HG03342 (cell line): ENCODE measurements at regions not wholly inside any gene's neighbourhood (a gene's known extent, or its start where the extent isn't known, plus 50 kb on each side); places are given as distances from the start of the nearest gene placed in this dataset.
"Not testable (repeated sequence)": the region's sequence is repeated elsewhere in the genome, so short reads cannot be mapped to it uniquely, and the experiment has no call there.

Source experiments
- ATAC-seq: cut with Tn5 transposase; IDR thresholded peaks from one replicate; pipeline ENCODE4 v1.9.1; 2021; ENCODE audit warnings: mild to moderate bottlenecking, moderate library complexity; ENCODE audit not compliant: unreplicated experiment

GRCh38 chr9:102941868-102942267 lies 53.3 kb upstream of the CYLC2 start:
- ATAC-seq = no peak

- ATAC-seq = no peak
Observed at GRCh38 chr9:102922526-102922925, 72.6 kb upstream of the CYLC2 start.

GRCh38 chr9:102911185-102911584 lies 83.9 kb upstream of the CYLC2 start:
- no peak for ATAC-seq

- ATAC-seq = not testable (repeated sequence)
Observed at GRCh38 chr9:102905795-102906194, 89.3 kb upstream of the CYLC2 start.

GRCh38 chr9:102892025-102892424 lies 103.1 kb upstream of the CYLC2 start:
- no peak for ATAC-seq

- ATAC-seq = not testable (repeated sequence)
Observed at GRCh38 chr9:102888747-102889146, 106.4 kb upstream of the CYLC2 start.

- no peak for ATAC-seq
Observed at GRCh38 chr9:102875687-102876086, 119.4 kb upstream of the CYLC2 start.

GRCh38 chr9:102867488-102867887 lies 127.6 kb upstream of the CYLC2 start:
- no peak for ATAC-seq

GRCh38 chr9:102862478-102862877 lies 132.7 kb upstream of the CYLC2 start:
- ATAC-seq = no peak

GRCh38 chr9:102855641-102856040 lies 139.5 kb upstream of the CYLC2 start:
- no peak for ATAC-seq

- ATAC-seq = no peak
Observed at GRCh38 chr9:102845827-102846371, 149.2 kb upstream of the CYLC2 start.

GRCh38 chr9:102844716-102845115 lies 150.4 kb upstream of the CYLC2 start:
- no peak for ATAC-seq

GRCh38 chr9:102842423-102842822 lies 152.7 kb upstream of the CYLC2 start:
- ATAC-seq = no peak

- ATAC-seq = no peak
Observed at GRCh38 chr9:102841376-102841775, 153.8 kb upstream of the CYLC2 start.

GRCh38 chr9:102840335-102840734 lies 154.8 kb upstream of the CYLC2 start:
- no peak for ATAC-seq

GRCh38 chr9:102832814-102833213 lies 162.3 kb upstream of the CYLC2 start:
- no peak for ATAC-seq

- ATAC-seq = no peak
Observed at GRCh38 chr9:102796244-102796643, 198.9 kb upstream of the CYLC2 start.

GRCh38 chr9:102795532-102795931 lies 199.6 kb upstream of the CYLC2 start:
- no peak for ATAC-seq

- no peak for ATAC-seq
Observed at GRCh38 chr9:102779356-102779755, 215.8 kb upstream of the CYLC2 start.

GRCh38 chr9:102778746-102779145 lies 216.4 kb upstream of the CYLC2 start:
- no peak for ATAC-seq

- ATAC-seq = no peak
Observed at GRCh38 chr9:102770704-102771103, 224.4 kb upstream of the CYLC2 start.

- ATAC-seq = no peak
Observed at GRCh38 chr9:102769307-102769706, 225.8 kb upstream of the CYLC2 start.

GRCh38 chr9:102768002-102768401 lies 227.1 kb upstream of the CYLC2 start:
- no peak for ATAC-seq
